ENCODE measurements at regions not wholly inside any gene's neighbourhood (a gene's known extent, or its start where the extent isn't known, plus 50 kb on each side); places are given as distances from the start of the nearest gene placed in this dataset.

GRCh38 chr18:32877371-32877770, 104.5 kb upstream of the KLHL14 start:
- no peaks in the 10 kb centered on the region for H3K79me2 ChIP-seq (ENCODE audit: control insufficient read depth, low read length)
- peaks cover 3% of the 10 kb centered on the region; the same call in 1 of the 2 replicates for H3K9me3 ChIP-seq (ENCODE audit: control insufficient read depth, insufficient read depth, low read length)
- no peaks in the 10 kb centered on the region for H4K20me1 ChIP-seq (ENCODE audit: control insufficient read depth, insufficient read depth, low read depth, low read length)
- TF ChIP-seq EZH2phosphoT487 (IDR thresholded peaks at IDR 0.05; ENCODE audit: borderline replicate concordance, low read length) (no peak), CTCF (IDR thresholded peaks at IDR 0.05; ENCODE audit: low read depth, low read length, poor library complexity, severe bottlenecking) (no peak)
- peaks cover 38% of the 10 kb centered on the region for H3K4me1 ChIP-seq (ENCODE audit: control insufficient read depth, low read length)
- H3K4me3 ChIP-seq (ENCODE audit: low read length): no peak overlapping the region
- no peaks in the 10 kb centered on the region for H3K27me3 ChIP-seq (ENCODE audit: control insufficient read depth, low read length)
- H3K36me3 ChIP-seq (ENCODE audit: control insufficient read depth, low read length): no peaks in the 10 kb centered on the region
- no peak overlapping the region for H3K4me2 ChIP-seq (ENCODE audit: low read length)
- no peak overlapping the region for H3K27ac ChIP-seq (ENCODE audit: low read depth, low read length)
- no peaks in the 10 kb centered on the region for H3F3A ChIP-seq (ENCODE audit: control insufficient read depth, insufficient read depth)
- no peaks in the 10 kb centered on the region for H3K9me2 ChIP-seq (replicated peaks; ENCODE audit: control insufficient read depth, low read length)

GRCh38 chr18:32875625-32876024, 102.8 kb upstream of the KLHL14 start:
- Histone ChIP-seq H3K4me1 (ENCODE audit: control insufficient read depth, low read length) (peaks cover 36% of the 10 kb centered on the region), H3K27ac (ENCODE audit: low read depth, low read length) (no peak overlapping the region), H3F3A (ENCODE audit: control insufficient read depth, insufficient read depth) (no peaks in the 10 kb centered on the region), H3K36me3 (ENCODE audit: control insufficient read depth, low read length) (no peaks in the 10 kb centered on the region), H3K79me2 (ENCODE audit: control insufficient read depth, low read length) (no peaks in the 10 kb centered on the region), H3K9me3 (ENCODE audit: control insufficient read depth, insufficient read depth, low read length) (peaks cover 3% of the 10 kb centered on the region; the same call in 1 of the 2 replicates), H3K4me2 (ENCODE audit: low read length) (no peak overlapping the region), H3K9me2 (replicated peaks; ENCODE audit: control insufficient read depth, low read length) (no peaks in the 10 kb centered on the region), H3K4me3 (ENCODE audit: low read length) (no peak overlapping the region), H4K20me1 (ENCODE audit: control insufficient read depth, insufficient read depth, low read depth, low read length) (no peaks in the 10 kb centered on the region), H3K27me3 (ENCODE audit: control insufficient read depth, low read length) (no peaks in the 10 kb centered on the region)
- no peak for TF ChIP-seq CTCF (IDR thresholded peaks at IDR 0.05; ENCODE audit: low read depth, low read length, poor library complexity, severe bottlenecking)
- no peak for TF ChIP-seq EZH2phosphoT487 (IDR thresholded peaks at IDR 0.05; ENCODE audit: borderline replicate concordance, low read length)

GRCh38 chr18:32871786-32872185, 99.0 kb upstream of the KLHL14 start:
- Histone ChIP-seq H4K20me1 (ENCODE audit: control insufficient read depth, insufficient read depth, low read depth, low read length) (no peaks in the 10 kb centered on the region), H3K9me3 (ENCODE audit: control insufficient read depth, insufficient read depth, low read length) (peaks cover 3% of the 10 kb centered on the region; the same call in 1 of the 2 replicates)

More at GRCh38 chr18:32871786-32872185, 99.0 kb upstream of the KLHL14 start:
- Histone ChIP-seq H3K4me2 (ENCODE audit: low read length) (no peak overlapping the region), H3K27ac (ENCODE audit: low read depth, low read length) (no peak overlapping the region), H3K4me3 (ENCODE audit: low read length) (no peak overlapping the region), H3F3A (ENCODE audit: control insufficient read depth, insufficient read depth) (peaks cover 12% of the 10 kb centered on the region; the same call in 1 of the 2 replicates), H3K9me2 (replicated peaks; ENCODE audit: control insufficient read depth, low read length) (no peaks in the 10 kb centered on the region), H3K36me3 (ENCODE audit: control insufficient read depth, low read length) (no peaks in the 10 kb centered on the region), H3K4me1 (ENCODE audit: control insufficient read depth, low read length) (peaks cover 56% of the 10 kb centered on the region), H3K79me2 (ENCODE audit: control insufficient read depth, low read length) (no peaks in the 10 kb centered on the region), H3K27me3 (ENCODE audit: control insufficient read depth, low read length) (no peaks in the 10 kb centered on the region)
- TF ChIP-seq CTCF (IDR thresholded peaks at IDR 0.05; ENCODE audit: low read depth, low read length, poor library complexity, severe bottlenecking) (no peak), EZH2phosphoT487 (IDR thresholded peaks at IDR 0.05; ENCODE audit: borderline replicate concordance, low read length) (no peak)

Data from DOHH2 (cell line).